ENCODE measurements at regions not wholly inside any gene's neighbourhood (a gene's known extent, or its start where the extent isn't known, plus 50 kb on each side); places are given as distances from the start of the nearest gene placed in this dataset.

GRCh38 chr4:54542119-54542438, 115.7 kb upstream of the KIT start:
- intact Hi-C loops (cut with micrococcal nuclease) = no loop called here
- no peak overlapping the region for H3K4me3 ChIP-seq
- POLR2A ChIA-PET = interaction anchor here (0.6 to 1.5 kb wide), 2 partner anchors 16 to 23 kb away, joined by 3 read pairs; no protein-coding TSS in a partner anchor
- H3K4me2 ChIP-seq (ENCODE audit: insufficient read depth, low read length) = peak overlapping the region; percentile 48; the same call in 1 of the 2 replicates
- H3K36me3 ChIP-seq (ENCODE audit: control insufficient read depth, insufficient read depth, low read length) = no peaks in the 10 kb centered on the region
- H3K27me3 ChIP-seq (ENCODE audit: control insufficient read depth in 2 of 2, insufficient read depth in 2 of 2, low read length in 2 of 2) = no peaks in the 10 kb centered on the region
- no peaks in the 10 kb centered on the region for H3K9me1 ChIP-seq (ENCODE audit: control insufficient read depth, insufficient read depth, low read length)
- H4K20me1 ChIP-seq (replicated peaks; ENCODE audit: control insufficient read depth, insufficient read depth, low read length) = no peaks in the 10 kb centered on the region
- H3K9me3 ChIP-seq (replicated peaks; ENCODE audit: control insufficient read depth, insufficient read depth, low read depth, low read length) = no peaks in the 10 kb centered on the region
- H3K79me2 ChIP-seq (ENCODE audit: control insufficient read depth, insufficient read depth, low read length) = no peaks in the 10 kb centered on the region
- 8% methylated on average over 2 of the region's 2 CpGs for WGBS (ENCODE audit: insufficient coverage, low coverage, missing lambda C conversion rate)
- FAIRE-seq (no peak), ATAC-seq (no peak), DNase-seq (ENCODE audit: extremely low read depth in 1 of 4, low spot score in 3 of 4) (no peak)
- CTCF ChIA-PET (ENCODE audit: low intra/inter-chr PET ratio) = no interaction called here
- in situ Hi-C loops (cut with MboI) = no loop called here
- no peak overlapping the region for H3K9ac ChIP-seq (ENCODE audit: insufficient read depth in 1 of 2, low read depth in 2 of 2, low read length in 2 of 2)
- no peak overlapping the region for H2AFZ ChIP-seq (ENCODE audit: low read depth, low read length)
- H3K4me1 ChIP-seq (replicated peaks in 1 of 2; ENCODE audit: control insufficient read depth in 2 of 2, insufficient read depth in 2 of 2, low read length in 2 of 2) = peaks cover 19 to 32% of the 10 kb centered on the region in 2 experiments
- no peak overlapping the region for H3K27ac ChIP-seq (ENCODE audit: extremely low read depth, low read depth, low read length)
- TF ChIP-seq ZNF395 (CRISPR knock-in tag; IDR thresholded peaks at IDR 0.05) = 0 out of 2 replicates have a peak, but pooled peaks have one; percentile 13
- TF ChIP-seq ZBTB33 (CRISPR knock-in tag; IDR thresholded peaks at IDR 0.05) = no peak
- TF ChIP-seq GTF2E2 (tag; IDR thresholded peaks at IDR 0.05) = no peak
- TF ChIP-seq HNRNPL (IDR thresholded peaks at IDR 0.05; ENCODE audit: low read depth, low read length) = no peak
- no peak for TF ChIP-seq SMARCA5 (IDR thresholded peaks at IDR 0.05)
- no TSS peak for BruUV-seq (replicated peaks)
